Naive B cell (primary cell): ENCODE measurements at regions not wholly inside any gene's neighbourhood (a gene's known extent, or its start where the extent isn't known, plus 50 kb on each side); places are given as distances from the start of the nearest gene placed in this dataset.

Source experiments
- ATAC-seq, 2 donors: fragments of 150-1000 bp; cut with Tn5 transposase; 2 replicates each; pipeline ENCODE4 v1.10.0; 2021; ENCODE audit warnings: low read depth in 2 of 2, mild to moderate bottlenecking in 2 of 2, moderate library complexity in 2 of 2
- DNase-seq: peaks from one replicate; pipeline ENCODE4 v3.0.0; 2022
- H3K27ac Mint-ChIP-seq, 6 donors: one replicate each; pipeline ENCODE4 v1.8.0; 2020 to 2022; ENCODE audit warnings: mild to moderate bottlenecking in 6 of 6, mixed read lengths in 6 of 6, moderate library complexity in 5 of 6, inconsistent platforms in 2 of 6
- H3K27me3 Mint-ChIP-seq, 3 donors: one replicate each; pipeline ENCODE4 v1.8.0; 2021 to 2022; ENCODE audit warnings: mixed read lengths in 3 of 3, mild to moderate bottlenecking in 1 of 3
- H3K36me3 Mint-ChIP-seq, 2 donors: one replicate each; pipeline ENCODE4 v1.8.0; 2020 to 2022; ENCODE audit warnings: mixed read lengths in 2 of 2, inconsistent platforms in 1 of 2, mild to moderate bottlenecking in 1 of 2
- H3K4me1 Mint-ChIP-seq, 3 donors: one replicate each; pipeline ENCODE4 v1.8.0; 2020 to 2022; ENCODE audit warnings: mixed read lengths in 3 of 3, inconsistent platforms in 1 of 3, mild to moderate bottlenecking in 1 of 3, moderate library complexity in 1 of 3
- H3K4me3 Mint-ChIP-seq, 8 donors: one replicate each; pipeline ENCODE4 v1.8.0; 2020 to 2022; ENCODE audit warnings: mild to moderate bottlenecking in 8 of 8, mixed read lengths in 8 of 8, moderate library complexity in 8 of 8, inconsistent platforms in 2 of 8
- H3K9me3 Mint-ChIP-seq, 7 donors: one replicate each; pipeline ENCODE4 v1.8.0; 2020 to 2022; ENCODE audit warnings: mixed read lengths in 7 of 7, mild to moderate bottlenecking in 5 of 7, inconsistent platforms in 2 of 7, moderate library complexity in 1 of 7

DNA sequence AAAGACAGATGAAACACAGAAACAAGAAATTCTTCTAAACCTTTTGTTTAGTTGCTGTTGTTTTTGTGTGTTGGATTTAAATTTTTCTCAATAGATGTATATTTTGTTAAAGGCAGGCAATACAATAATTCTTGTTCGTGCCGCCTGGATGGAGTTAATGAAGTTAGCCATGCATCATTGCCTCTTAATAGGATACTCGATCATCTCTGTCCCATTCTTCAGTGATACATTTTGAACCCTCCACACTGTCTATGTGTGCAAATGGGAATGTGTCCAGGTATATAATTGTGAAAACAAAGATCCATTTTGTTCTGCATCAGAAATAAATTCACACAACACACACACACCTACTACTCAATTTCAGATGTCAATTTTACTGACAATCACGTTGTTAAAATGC, 186.6 kb upstream of the ADAMTS16 start:
- no peaks in the 10 kb centered on the region for H3K36me3 Mint-ChIP-seq
- no peaks in the 10 kb centered on the region for H3K4me1 Mint-ChIP-seq
- peaks cover 0 to 6% (median 4%) of the 10 kb centered on the region in 7 donors for H3K9me3 Mint-ChIP-seq
- H3K27me3 Mint-ChIP-seq: peaks cover 0 to 5% (median 0%) of the 10 kb centered on the region in 3 donors
- ATAC-seq (no peak), DNase-seq (no peak)
- no peak overlapping the region for H3K27ac Mint-ChIP-seq
- no peak overlapping the region for H3K4me3 Mint-ChIP-seq

DNA sequence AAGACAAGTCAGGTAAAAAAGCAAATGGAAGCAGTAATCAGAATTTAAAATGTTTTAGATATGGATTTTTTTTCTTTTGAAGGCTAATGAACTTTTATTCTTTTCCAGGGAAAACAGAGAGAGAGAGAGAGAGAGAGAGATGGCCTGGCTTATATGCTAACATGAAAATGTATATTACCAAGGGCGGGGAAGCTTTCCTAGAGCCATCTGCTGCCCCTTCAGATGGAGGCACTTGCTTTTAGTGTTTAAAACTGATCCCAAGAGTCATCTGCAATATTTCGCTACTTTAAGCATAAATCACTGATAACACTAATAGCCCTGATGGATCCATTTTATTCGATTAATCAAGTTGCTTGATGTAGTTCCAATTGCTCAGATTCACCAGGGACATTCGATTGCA, 186.1 kb upstream of the ADAMTS16 start:
- Mint-ChIP-seq H3K27ac (no peak overlapping the region), H3K36me3 (no peaks in the 10 kb centered on the region), H3K4me1 (no peaks in the 10 kb centered on the region), H3K4me3 (no peak overlapping the region), H3K9me3 (peaks cover 0 to 6% (median 4%) of the 10 kb centered on the region in 7 donors), H3K27me3 (peaks cover 0 to 5% (median 0%) of the 10 kb centered on the region in 3 donors)
- DNase-seq (no peak), ATAC-seq (no peak)

DNA sequence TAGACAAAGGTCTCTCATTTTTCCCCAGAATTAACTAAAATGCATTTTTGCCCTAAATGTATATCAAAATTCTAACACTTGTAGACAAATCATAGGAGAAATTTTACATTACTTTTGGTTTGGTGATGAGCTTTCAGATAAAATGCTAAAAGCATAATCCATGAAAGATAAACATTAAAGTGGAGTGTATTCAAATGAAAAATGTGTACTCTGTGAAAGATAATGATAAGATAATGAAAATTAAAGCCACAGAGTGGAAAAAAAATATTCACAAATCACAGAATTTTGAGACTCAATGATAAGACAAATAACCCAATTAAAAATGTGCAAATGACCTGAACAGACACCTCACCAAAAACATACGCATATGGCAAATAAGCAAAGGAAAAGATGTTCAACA, 176.9 kb upstream of the ADAMTS16 start:
- Mint-ChIP-seq H3K9me3 (peaks cover 0 to 6% (median 0%) of the 10 kb centered on the region in 7 donors), H3K27me3 (no peaks in the 10 kb centered on the region), H3K36me3 (no peaks in the 10 kb centered on the region), H3K4me3 (no peak overlapping the region), H3K4me1 (no peaks in the 10 kb centered on the region), H3K27ac (no peak overlapping the region)
- no peak for ATAC-seq
- DNase-seq: no peak

DNA sequence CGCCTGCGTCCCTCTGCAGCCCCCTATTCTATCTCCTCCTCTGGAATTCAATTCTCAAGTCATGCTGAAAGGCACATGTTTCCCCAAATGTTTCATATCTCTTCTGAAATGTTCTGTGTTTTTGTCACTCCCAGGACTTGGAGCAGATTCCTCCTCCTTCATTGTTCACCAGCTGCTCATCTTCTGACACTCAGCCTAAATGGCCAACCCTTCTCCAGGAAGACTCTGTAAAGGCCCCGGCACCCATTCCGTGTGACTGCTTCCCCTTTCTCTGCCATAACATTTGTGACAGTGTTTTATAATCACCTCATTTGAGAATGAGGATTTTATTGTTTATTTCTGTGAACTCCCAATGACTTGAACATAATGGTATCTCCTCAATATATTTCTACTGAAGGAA, 170.8 kb upstream of the ADAMTS16 start:
- no peaks in the 10 kb centered on the region for H3K36me3 Mint-ChIP-seq
- H3K27me3 Mint-ChIP-seq: no peaks in the 10 kb centered on the region
- peaks cover 0 to 7% (median 1%) of the 10 kb centered on the region in 7 donors for H3K9me3 Mint-ChIP-seq
- H3K4me1 Mint-ChIP-seq: no peaks in the 10 kb centered on the region
- DNase-seq: no peak
- H3K4me3 Mint-ChIP-seq: no peak overlapping the region
- H3K27ac Mint-ChIP-seq: no peak overlapping the region
- ATAC-seq: no peak

DNA sequence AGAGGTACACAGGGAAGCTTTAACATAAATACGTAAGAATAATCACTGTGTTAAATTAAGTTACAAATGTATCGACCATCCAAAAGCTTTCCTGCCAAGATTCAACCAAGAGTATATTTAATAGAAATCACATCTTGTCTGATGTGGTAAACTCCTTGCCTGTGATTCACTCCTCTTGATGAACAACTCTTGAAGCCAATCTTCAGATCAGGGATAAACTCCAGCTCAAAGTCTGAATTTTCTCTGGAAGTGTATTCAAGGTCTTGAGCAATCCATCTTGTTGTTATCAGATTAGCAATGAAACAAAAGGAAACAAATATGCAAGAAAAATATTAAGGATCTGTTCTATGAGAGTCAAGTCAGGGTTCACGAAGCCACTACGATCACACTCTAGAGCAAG, 170.0 kb upstream of the ADAMTS16 start:
- H3K27ac Mint-ChIP-seq: no peak overlapping the region
- no peak overlapping the region for H3K4me3 Mint-ChIP-seq
- H3K27me3 Mint-ChIP-seq: no peaks in the 10 kb centered on the region
- H3K9me3 Mint-ChIP-seq: peaks cover 0 to 7% (median 1%) of the 10 kb centered on the region in 7 donors
- H3K36me3 Mint-ChIP-seq: no peaks in the 10 kb centered on the region
- no peak for DNase-seq
- ATAC-seq: no peak
- H3K4me1 Mint-ChIP-seq: no peaks in the 10 kb centered on the region

DNA sequence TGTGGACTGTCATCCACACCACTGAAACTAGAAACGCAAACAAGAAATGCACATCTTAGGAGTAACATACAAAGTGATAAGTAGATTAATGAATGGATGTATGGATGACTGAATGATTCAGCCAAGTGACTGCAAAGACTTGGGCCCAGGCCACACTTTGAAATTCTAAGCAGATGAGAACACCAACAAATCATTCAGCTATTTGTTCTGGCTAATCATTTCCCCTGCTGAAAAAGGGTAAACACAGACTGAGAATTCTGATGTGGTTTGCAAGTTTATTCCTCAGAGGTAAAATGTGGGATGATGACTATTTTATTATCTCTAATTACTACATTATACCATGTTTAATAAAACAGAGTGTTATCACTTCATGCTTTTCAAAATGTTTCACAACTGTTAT, 163.2 kb upstream of the ADAMTS16 start:
- ATAC-seq: no peak
- H3K36me3 Mint-ChIP-seq: no peaks in the 10 kb centered on the region
- DNase-seq: no peak
- no peak overlapping the region for H3K27ac Mint-ChIP-seq
- peaks cover 0 to 3% (median 0%) of the 10 kb centered on the region in 7 donors for H3K9me3 Mint-ChIP-seq
- H3K27me3 Mint-ChIP-seq: no peaks in the 10 kb centered on the region
- H3K4me3 Mint-ChIP-seq: no peak overlapping the region
- no peaks in the 10 kb centered on the region for H3K4me1 Mint-ChIP-seq

DNA sequence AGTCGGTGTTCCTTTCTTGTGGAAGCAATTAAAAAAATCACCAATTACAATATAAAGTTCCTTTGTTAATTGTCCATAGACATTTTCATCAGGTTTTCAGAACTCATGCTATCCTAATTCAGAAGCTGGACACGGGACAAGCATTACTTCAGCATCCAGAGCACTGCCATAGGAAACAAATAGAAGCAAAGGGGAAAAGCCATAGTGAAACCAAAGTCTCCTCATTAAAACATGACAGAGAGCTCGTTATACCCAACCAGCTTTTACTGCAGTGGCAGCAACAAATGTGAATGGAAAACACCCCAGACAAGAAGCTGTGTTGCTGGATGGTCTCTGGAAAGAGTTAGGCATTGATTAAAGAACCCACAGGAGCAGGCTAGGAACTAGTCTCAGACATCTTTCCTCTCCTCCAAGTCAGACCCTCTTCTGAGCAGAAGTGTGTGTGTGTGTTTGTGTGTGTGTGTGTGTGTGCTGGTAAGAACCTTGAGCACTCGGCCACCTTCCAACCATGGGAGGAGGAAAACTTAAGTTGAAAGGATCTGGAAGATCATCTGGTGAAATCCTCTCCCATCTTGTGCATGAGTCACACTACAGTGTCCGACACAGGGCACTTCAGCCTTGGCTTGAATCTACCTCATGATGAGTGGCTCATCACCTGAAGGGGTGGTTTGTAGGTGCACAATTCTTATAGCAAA, 162.6 kb upstream of the ADAMTS16 start:
- no peaks in the 10 kb centered on the region for H3K4me1 Mint-ChIP-seq
- no peaks in the 10 kb centered on the region for H3K27me3 Mint-ChIP-seq
- ATAC-seq (no peak), DNase-seq (no peak)
- no peaks in the 10 kb centered on the region for H3K36me3 Mint-ChIP-seq
- H3K4me3 Mint-ChIP-seq: no peak overlapping the region
- no peak overlapping the region for H3K27ac Mint-ChIP-seq
- peaks cover 0 to 3% (median 0%) of the 10 kb centered on the region in 7 donors for H3K9me3 Mint-ChIP-seq

DNA sequence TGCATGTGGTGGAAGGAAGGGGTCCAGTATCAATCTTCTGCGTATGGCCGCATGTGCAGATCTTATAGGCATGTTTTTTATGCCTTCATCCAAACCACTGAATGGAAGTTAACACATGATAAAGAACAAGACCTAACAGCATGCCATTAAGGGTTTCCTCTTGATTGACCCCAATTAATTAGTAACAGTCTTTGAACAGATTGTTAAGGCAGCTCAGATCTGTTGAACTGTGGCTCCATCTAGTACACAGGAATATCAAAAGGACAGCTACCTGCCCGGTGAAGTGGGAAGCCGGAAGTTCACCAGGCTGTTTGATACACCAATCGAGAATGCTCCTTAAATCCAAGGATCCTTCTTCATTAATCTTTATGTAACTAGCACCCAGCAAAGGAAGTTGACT, 159.9 kb upstream of the ADAMTS16 start:
- DNase-seq (no peak), ATAC-seq (no peak)
- Mint-ChIP-seq H3K27me3 (no peaks in the 10 kb centered on the region), H3K4me3 (no peak overlapping the region), H3K36me3 (no peaks in the 10 kb centered on the region), H3K9me3 (peaks cover 0 to 3% (median 0%) of the 10 kb centered on the region in 7 donors), H3K4me1 (no peaks in the 10 kb centered on the region), H3K27ac (no peak overlapping the region)

DNA sequence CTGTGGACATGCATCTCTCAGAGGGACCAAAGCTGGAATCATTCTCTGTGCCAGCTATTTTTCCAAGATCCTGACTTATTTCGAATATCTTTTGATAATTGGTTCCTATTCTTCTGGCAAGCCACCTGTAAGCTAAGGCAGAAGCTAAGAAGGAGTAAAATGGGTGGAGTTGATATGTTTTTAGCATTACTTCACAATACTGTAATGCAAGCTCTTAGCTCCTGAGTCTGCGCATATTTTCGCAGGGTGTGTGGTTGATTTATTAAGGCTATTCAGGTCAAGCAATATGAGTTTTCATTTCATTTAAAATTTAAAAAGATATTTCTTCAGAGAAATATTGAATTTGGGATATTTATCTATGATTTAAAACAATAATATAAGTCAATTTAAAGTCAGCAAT, 158.5 kb upstream of the ADAMTS16 start:
- H3K27me3 Mint-ChIP-seq: no peaks in the 10 kb centered on the region
- no peaks in the 10 kb centered on the region for H3K4me1 Mint-ChIP-seq
- no peak for ATAC-seq
- no peak overlapping the region for H3K27ac Mint-ChIP-seq
- H3K4me3 Mint-ChIP-seq: no peak overlapping the region
- H3K9me3 Mint-ChIP-seq: peaks cover 0 to 4% (median 0%) of the 10 kb centered on the region in 7 donors
- H3K36me3 Mint-ChIP-seq: no peaks in the 10 kb centered on the region
- DNase-seq: no peak

DNA sequence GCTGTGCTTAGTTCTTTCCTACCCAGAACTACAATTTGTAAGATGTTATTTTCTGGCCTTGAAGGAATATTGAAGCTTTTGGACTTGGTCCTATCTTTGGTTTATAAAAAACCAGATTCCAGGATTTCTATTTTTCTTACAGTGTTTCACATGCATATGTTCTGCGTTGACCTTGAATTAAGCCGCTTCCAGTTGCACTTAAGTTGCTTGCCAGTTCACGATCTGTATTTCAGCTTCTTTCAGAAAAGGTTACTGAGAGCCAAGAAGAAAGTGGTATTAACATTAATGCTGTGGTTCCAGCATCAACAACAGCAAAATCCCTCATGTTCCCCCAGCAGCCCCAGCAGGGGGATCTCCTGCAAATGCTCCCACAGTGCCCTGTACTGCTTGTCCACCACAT, 156.4 kb upstream of the ADAMTS16 start:
- peaks cover 0 to 12% (median 1%) of the 10 kb centered on the region in 7 donors for H3K9me3 Mint-ChIP-seq
- H3K4me3 Mint-ChIP-seq: no peak overlapping the region
- H3K27ac Mint-ChIP-seq: no peak overlapping the region
- DNase-seq (no peak), ATAC-seq (no peak)
- H3K4me1 Mint-ChIP-seq: no peaks in the 10 kb centered on the region
- H3K36me3 Mint-ChIP-seq: no peaks in the 10 kb centered on the region
- H3K27me3 Mint-ChIP-seq: no peaks in the 10 kb centered on the region

DNA sequence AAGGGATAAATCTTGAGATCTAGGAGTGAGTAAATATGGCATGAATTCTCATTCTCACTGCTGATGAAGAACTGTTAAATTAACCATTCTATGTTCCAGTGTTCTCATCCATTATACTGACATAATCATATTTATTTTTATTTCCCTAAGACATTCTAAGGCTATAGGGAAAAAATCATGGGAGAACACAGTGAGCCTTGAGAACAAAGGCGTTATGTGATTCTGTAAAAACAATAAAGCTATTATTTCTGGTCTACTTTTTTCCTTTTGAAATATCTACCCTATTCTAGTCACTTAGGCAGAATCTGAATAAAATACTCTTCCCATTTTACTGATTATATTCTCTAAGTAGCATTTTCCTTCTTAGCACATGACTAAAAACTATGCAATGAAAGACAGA, 155.7 kb upstream of the ADAMTS16 start:
- Mint-ChIP-seq H3K4me3 (no peak overlapping the region), H3K27ac (no peak overlapping the region), H3K4me1 (no peaks in the 10 kb centered on the region), H3K27me3 (no peaks in the 10 kb centered on the region), H3K36me3 (no peaks in the 10 kb centered on the region), H3K9me3 (peaks cover 0 to 12% (median 1%) of the 10 kb centered on the region in 7 donors)
- ATAC-seq (no peak), DNase-seq (no peak)

DNA sequence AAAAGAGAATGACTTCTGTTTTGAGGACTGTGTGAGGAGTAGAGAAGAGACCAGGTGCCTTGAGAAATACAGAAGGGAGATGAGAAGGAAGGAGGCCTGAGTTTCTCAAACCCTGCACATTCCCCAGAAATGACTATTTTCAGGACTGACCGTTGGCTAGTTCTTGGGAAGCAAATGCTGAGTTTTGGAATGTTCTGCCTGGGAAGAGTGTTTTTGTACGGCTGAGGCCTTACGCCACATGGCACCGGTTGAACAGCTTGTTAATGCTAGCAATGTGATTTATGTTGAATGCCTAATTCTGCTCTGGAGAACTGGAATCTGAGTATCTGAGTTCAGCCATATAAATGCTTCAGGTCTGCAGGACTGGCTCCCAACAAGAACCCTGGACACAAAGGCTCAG, 152.7 kb upstream of the ADAMTS16 start:
- no peak for ATAC-seq
- H3K9me3 Mint-ChIP-seq: peaks cover 0 to 12% (median 0%) of the 10 kb centered on the region in 7 donors
- no peak for DNase-seq
- H3K27ac Mint-ChIP-seq: no peak overlapping the region
- H3K4me1 Mint-ChIP-seq: no peaks in the 10 kb centered on the region
- H3K4me3 Mint-ChIP-seq: no peak overlapping the region
- H3K27me3 Mint-ChIP-seq: no peaks in the 10 kb centered on the region
- H3K36me3 Mint-ChIP-seq: no peaks in the 10 kb centered on the region

DNA sequence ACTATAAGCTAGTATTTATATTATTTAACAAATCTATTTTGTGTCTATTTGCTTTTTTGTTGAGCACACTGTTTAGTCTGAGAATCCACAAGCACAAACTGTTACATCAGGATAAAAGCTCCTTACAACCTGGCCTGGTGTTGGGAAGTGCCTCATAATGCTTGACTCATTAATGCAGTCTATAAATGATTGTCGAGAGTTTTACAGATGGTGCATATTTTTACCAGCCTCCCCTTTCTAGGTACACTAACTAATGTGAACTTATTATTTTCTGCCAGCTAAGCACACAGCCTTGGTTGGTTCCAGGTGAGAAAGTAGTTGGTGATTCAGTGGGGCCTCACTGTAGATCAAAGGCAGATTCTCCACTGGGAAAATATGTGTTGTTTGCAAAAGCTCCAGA, 151.0 kb upstream of the ADAMTS16 start:
- H3K4me1 Mint-ChIP-seq: no peaks in the 10 kb centered on the region
- H3K9me3 Mint-ChIP-seq: peaks cover 0 to 12% (median 0%) of the 10 kb centered on the region in 7 donors
- no peaks in the 10 kb centered on the region for H3K27me3 Mint-ChIP-seq
- no peaks in the 10 kb centered on the region for H3K36me3 Mint-ChIP-seq
- no peak overlapping the region for H3K4me3 Mint-ChIP-seq
- ATAC-seq: no peak
- no peak for DNase-seq
- no peak overlapping the region for H3K27ac Mint-ChIP-seq

DNA sequence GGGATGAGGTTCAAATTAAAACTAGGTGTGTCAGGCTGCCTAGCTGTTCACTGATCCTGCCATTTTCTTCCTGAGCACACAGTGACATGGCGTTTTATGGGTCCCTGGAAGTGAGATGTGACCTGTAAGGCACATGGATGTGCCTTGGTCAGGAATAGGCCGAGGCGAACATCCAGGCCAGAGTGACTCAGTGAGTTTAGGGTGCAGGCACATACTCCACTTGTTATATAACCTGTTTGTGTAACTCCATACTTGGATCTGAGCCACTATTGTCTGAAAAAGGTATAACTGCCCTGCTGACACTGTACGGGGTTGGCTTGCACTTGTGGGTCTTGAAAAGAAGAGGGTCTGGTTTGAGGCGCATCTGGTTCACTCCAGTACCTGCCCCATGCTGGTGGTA, 150.1 kb upstream of the ADAMTS16 start:
- Mint-ChIP-seq H3K27ac (no peak overlapping the region), H3K36me3 (no peaks in the 10 kb centered on the region), H3K4me3 (no peak overlapping the region), H3K27me3 (no peaks in the 10 kb centered on the region), H3K4me1 (no peaks in the 10 kb centered on the region), H3K9me3 (peaks cover 0 to 12% (median 0%) of the 10 kb centered on the region in 7 donors)
- ATAC-seq (no peak), DNase-seq (no peak)

DNA sequence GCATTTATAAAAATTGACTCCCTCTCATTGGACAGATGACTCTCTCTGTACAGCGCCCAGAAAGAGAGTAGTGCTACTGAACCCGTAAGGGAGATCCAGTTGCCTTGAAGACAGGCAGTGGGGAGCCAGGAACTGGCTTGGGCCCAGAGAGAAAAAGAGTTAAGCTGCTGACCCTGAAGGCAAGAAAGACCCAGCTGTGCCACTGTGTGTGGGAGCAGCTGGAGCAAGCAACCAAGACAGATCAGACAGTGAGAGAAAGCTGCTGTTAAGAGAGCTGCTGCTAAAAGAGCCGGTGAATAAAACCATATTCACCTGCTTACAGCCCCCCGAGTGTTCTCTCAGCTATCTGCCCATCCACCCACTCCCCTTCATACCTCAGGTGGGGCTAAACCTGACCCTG, 149.7 kb upstream of the ADAMTS16 start:
- no peak overlapping the region for H3K27ac Mint-ChIP-seq

More for the DNA sequence above, 149.7 kb upstream of the ADAMTS16 start:
- Mint-ChIP-seq H3K9me3 (peaks cover 0 to 10% (median 0%) of the 10 kb centered on the region in 7 donors), H3K27me3 (no peaks in the 10 kb centered on the region), H3K4me3 (no peak overlapping the region), H3K36me3 (no peaks in the 10 kb centered on the region), H3K4me1 (no peaks in the 10 kb centered on the region)
- ATAC-seq: no peak
- no peak for DNase-seq
